KG1 (cell line): ENCODE measurements at regions not wholly inside any gene's neighbourhood (a gene's known extent, or its start where the extent isn't known, plus 50 kb on each side); places are given as distances from the start of the nearest gene placed in this dataset.

ENCODE experiments used
- DNase-seq: peaks from one replicate; lab custom pipeline; 2025; lab: John Stamatoyannopoulos, UW

DNA sequence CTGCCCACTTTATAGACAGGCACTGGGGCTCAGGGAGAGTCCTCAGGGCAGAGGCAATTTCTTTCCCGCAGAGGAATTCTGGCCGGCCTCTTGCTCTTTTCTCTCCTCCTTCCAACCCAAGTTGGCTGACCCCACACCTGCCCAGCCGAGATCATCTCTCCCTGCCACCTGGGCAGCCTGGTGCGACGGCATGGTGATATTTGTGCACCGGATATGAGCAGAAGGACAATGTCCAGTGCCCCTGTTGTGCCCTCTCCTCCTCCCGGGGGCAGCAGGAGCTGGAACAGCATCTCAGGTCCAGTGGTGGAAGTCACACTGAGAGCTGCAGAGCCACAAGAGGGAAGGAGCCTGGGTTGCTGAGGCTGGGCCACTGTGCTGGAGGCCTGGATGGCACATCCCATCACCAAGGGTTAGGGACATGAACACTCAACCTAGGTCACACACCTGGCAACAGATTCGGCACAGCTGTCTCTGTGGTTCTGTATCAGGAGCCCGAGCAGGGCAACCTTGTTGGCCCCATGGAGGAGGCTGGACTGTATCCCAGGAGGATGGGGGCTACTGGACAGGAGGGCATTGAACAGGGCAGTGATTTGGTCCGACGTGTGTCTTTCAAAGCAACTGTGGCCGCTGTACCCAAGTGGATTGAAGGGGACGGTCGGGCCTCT, 57.7 kb upstream of the DIO3 start:
- no peak for DNase-seq

DNA sequence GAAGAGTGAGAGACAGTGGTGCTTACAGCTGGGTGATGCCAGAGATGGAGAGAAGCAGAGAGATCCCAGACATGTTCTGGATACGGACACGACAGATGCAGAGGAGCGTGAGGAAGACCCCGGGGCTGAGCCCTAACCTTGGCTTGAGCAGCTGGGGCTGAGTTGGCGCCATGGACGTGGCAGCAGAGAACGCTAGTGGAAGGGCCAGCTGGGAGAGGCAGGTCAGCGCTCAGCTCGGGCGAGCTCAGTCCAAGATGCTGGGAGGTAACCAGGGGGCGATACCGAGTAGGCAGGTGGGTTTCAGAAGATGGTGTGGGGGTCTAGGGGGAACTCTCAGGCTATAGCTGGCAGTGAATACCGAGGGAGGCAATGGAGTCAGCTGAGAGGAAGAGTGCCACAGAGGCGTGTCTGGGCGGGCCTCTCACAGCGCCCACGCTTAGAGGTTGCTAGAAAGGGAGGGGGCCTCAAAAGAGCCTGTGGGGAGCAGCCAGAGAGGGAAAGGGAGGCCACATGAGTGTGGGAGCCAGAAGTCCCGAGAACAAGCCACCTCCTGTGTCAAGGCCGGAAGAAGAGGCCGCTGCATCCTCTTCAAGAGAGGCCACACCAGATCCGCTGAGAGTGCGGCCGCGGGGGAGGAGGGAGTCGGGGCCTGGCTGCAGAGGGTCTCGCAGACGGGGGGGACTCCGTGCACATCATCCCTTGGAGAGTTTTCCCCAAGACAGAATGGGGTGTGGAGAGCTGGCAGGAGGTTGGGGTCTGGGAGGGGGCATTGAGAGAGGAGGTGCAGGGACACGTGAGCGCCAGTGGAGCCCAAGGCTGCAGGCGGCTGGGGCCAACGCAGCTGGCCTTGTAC, 57.0 kb upstream of the DIO3 start:
- DNase-seq, result no peak

DNA sequence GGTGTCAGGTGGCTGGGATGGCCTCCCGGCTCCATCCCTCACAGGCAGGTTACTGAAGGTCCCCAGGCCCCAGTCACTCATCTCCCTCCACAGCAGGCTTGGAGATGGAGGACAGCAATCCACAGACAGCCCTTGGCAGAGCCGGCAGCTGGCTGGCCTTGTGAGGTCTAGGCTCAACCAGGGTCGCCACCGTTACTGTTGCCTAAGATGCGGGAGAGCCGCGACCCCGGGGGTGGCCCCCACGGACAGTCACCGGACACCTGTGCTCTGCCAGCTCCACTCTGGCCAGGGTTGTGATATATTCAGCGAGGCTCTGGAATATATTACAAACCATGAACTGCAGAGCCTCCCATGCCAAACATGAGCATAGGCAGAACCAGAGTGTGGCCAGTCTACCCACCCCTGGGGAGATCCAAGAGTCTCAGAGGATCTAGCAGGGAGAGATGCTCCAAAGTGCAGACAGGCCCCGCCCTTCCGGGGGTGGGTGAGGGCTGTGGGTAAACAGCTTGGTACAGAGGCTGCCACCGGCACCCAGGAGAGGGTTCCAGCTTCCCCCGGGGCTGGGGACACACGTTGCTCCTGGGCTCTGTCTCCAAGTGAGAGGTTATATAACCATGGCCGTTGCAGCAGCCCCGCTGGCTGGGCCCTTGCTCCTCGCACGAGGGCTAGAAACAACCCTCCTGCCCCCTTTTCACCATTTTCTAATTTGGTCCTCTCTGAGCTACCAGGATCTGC, 55.9 kb upstream of the DIO3 start:
- no peak for DNase-seq

DNA sequence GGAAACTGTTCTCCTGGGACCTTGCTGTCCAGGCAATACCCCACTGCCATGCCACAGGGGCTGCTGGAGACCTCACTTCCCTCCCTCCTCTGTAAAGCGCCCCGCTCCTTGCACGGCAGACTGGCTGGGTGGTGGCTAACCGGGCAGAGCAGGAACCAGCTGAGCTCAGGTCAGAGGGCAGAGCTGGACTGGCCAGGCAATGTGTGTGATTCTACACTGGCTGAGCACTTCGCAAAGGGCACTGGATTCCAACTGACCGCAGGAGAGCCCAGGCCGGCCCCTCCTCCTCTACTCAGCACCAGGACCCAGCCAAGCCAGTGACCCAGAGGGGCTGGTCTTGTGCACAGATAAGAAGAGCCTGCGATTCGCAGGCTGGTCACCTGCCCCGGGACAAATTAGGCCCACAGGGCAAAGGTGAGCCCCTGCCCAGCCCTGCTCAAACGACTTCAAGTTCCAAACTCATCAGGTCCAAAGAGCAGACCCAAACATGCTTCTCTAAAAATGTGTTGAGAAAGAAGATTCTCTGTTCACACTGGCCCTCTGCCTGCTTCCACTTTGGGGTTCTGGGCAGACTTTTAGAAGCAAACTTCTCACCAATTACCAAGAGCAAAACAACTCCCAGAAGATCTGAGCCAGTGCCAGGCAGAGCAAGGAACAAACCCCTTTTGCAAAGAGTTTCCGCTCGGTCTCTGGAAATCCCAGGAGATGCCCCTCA, 54.9 kb upstream of the DIO3 start:
- no peak for DNase-seq

DNA sequence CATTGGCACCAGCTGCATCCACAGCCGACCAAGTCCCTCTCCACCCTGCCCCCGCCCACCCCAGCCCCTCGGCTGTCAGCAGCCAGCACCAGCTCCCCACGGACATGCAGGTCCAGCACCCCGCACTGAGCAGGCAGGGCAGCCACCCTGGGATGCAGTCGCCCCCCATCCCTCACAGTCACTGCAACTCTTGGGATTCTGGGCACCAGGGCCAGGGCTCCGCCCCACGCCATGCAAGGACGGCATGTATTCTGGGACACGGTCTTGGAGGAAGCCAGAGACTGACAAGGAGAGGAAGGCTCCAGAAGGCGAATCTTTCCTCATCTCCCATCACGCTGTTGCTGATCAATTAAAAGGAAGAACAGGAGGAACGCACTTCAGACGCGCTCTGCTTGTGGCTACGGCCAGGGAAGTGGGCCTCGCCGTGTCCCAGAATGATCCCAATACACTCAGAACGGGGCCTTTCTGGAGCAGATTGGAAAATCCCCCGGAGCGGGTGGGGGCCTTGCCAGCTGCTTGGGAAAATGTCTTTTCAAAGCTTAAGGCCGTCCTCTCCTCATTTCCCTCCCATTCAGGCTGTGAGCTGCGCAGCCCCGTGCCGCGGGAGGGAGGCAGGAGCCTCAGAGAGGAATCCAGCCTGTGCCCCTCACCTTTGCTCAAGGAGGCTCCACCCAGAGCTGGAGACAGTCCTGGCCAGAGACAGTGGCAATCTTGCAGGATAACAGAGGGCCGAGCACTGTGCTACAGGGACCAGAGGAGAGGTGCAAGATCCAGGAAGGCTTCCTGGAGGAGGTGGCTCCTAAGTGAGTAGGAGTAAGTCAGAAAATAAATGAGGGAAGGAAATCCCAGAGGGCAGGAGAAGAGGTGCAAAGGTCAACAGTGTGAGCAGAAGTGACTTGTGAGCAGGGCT, 54.1 kb upstream of the DIO3 start:
- no peak for DNase-seq

DNA sequence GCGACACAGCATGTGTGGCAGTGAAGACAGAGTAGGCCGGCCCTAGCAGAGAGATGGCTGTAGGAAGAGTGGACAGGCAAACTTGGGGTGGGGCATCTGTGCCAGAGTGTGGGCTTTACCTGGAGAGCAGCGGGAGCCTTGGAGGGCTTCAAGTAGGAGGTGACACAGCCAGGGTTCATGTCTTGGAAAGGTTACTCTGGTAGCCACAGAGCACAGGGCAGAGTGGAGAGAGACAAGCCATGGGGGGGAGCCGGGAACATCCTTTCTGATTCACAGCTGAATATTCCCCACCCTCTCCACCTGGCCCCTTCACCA, 53.5 kb upstream of the DIO3 start:
- no peak for DNase-seq

DNA sequence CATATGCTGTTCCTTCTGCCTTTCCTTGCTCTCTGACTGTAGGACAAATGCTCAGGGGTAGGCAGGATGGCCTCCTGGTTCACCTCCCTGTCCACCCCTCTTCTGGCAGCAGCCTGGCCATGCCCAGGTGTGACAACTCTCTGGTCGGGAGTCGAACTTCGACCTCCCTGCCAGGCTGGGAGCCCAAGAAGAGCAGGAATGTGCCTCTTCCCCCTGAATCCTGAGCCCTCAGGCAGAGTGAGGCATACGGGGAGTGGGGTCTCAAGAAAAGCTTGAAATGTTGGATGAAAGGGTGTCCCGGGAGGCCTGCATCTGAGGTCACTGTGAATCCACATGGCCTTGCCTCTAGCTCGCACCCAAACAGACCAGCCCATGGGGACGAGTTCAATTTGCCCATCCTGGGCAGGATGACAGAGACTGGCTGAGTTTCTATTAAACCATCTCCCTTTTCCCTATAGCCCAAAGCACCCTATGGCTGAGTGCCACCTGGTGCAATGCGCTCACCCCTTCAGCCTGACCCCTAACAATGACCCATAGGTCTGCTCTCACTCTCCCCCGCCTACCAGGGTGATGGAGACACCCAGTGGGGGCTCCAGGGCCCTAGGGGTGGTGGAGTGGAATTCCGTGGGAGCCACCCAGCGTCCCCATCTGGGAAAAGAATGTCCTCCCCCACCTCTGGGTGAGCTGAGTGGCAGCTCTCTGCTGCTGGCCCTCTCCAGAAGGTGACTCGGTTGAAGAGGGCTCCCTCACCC, 52.9 kb upstream of the DIO3 start:
- no peak for DNase-seq

DNA sequence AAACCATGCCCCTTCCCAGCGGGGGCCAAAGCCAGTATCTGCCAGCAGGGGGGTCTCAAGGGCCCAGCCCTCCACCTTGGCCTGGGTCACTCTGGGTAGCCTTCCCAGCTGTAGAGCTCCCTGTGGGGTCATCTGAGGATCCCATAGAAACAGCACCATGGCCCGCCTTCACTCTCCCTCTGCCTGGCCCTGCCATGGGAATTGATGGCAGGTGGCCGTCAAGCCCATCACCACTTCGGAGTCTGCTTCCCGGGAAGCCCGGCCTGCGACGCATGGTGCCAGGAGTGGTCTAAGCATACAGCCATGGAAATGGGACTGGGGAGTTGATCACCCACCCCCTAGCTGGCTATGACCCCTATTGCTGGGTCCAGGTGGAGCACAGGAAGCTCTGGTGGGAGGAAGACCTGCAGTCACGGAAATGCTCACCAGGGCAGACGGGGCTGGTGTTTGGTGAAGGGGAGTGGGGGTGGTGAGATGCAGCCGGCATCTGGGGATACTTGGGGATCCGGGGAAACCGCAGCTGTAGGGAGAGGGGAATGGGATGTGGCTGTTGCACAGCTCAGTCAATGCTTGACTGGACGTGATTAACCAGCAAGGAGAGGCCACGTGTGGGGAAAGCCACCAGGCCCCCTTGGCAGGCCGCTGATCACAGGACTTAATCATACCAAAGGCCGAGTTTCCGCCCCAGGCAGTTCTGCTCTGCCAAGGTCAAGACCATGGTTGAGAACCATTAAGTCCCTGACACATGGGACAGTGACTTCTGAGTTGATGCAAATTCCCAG, 52.2 kb upstream of the DIO3 start:
- DNase-seq, result no peak

DNA sequence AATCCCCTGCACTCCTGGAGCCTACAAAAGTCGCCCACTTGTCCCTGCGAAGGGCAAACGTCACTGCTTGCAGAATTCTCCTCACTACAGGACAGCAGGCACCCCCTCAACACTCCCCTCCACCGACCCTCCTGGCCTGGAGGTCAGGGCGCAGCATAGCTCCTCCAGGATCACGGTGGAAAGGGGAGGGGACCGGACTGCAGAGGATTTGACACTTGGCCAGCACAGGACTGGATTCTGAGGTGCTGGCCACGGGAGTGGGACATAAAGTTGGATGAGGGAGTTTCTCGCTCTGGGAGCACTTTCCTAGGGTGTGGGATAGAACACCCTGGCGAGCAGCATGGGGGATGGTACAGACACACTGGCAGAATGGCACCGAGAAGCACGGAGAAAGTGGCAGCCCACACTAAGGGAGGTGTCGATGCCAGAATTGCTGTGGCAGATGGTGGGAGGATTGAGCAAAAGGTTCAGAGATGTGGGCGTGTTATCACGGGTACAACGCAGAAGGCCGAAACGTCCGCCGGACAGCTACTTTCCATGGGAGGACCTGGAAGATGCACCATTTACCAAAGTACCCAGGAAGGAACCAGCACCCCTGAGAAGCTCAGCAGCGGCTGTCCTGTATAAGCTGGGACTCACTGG, 51.4 kb upstream of the DIO3 start:
- no peak for DNase-seq

DNA sequence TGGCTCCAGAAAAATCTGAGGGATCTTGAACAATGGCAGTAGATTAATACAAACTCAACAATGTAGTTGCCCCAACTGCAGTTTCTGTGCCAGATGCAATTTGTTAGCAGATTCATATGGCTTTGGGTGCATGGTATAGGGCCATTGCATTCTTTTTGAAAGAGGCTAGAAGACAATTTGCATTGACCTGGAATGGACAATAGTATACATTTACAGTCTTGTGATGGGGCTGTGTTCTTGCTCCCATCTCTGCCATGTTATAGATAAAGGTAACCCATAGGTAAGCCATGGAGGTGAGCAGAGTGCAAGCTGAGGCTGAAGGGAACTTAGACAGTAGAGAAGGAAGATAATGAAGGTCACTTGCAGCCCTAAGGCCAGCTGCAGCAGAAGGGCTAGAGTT, 50.1 kb upstream of the DIO3 start:
- DNase-seq, result no peak
